GM12878 (cell line): ENCODE measurements at regions not wholly inside any gene's neighbourhood (a gene's known extent, or its start where the extent isn't known, plus 50 kb on each side); places are given as distances from the start of the nearest gene placed in this dataset.

Source experiments
- ATF7 ChIP-seq: fragments of 450-650 bp; IDR thresholded peaks from 2 replicates; pipeline ENCODE4 v1.6.1; 2016; ENCODE audit warnings: low read depth, mild to moderate bottlenecking
- BCL11A ChIP-seq: IDR thresholded peaks from 2 replicates; pipeline ENCODE4 v1.6.1; 2011; ENCODE audit warnings: low read depth, low read length
- BMI1 ChIP-seq: fragments of 450-650 bp; IDR thresholded peaks from 2 replicates; pipeline ENCODE4 v1.6.1; 2016; ENCODE audit warnings: mild to moderate bottlenecking, moderate library complexity, borderline replicate concordance
- CBFB ChIP-seq: IDR thresholded peaks from 2 replicates; pipeline ENCODE4 v1.6.1; 2016; ENCODE audit warnings: antibody characterized with exemption, low read depth
- CHD2 ChIP-seq: IDR thresholded peaks from 2 replicates; pipeline ENCODE4 v1.6.1; 2011; ENCODE audit warnings: low read depth, low read length, improper control_type of control experiment, borderline replicate concordance
- EED ChIP-seq: sonication (generic); IDR thresholded peaks from 2 replicates; pipeline ENCODE4 v1.6.1; 2016; ENCODE audit warnings: antibody characterized with exemption, low read depth
- EGR1 ChIP-seq, 2 experiments: IDR thresholded peaks; 1 replicate in 1 of 2; 2 replicates in 1 of 2; pipeline ENCODE4 v1.6.1; 2011 to 2012; ENCODE audit warnings: low read depth in 2 of 2, low read length in 2 of 2, borderline replicate concordance in 1 of 2, mild to moderate bottlenecking in 1 of 2, moderate library complexity in 1 of 2
- ESRRA ChIP-seq: IDR thresholded peaks from 2 replicates; pipeline ENCODE4 v1.6.1; 2012; ENCODE audit warnings: mild to moderate bottlenecking, low read length, improper control_type of control experiment
- FOXM1 ChIP-seq: IDR thresholded peaks from 2 replicates; pipeline ENCODE4 v1.6.1; 2012; ENCODE audit warnings: low read depth, mild to moderate bottlenecking, inconsistent platforms, low read length, moderate library complexity
- HCFC1 ChIP-seq: fragments of 150-350 bp; IDR thresholded peaks from 2 replicates; pipeline ENCODE4 v1.6.1; 2014; ENCODE audit warnings: low read length
- HDAC2 ChIP-seq: fragments of 200-600 bp; sonication (generic); IDR thresholded peaks from 2 replicates; pipeline ENCODE4 v1.6.1; 2017
- HSF1 ChIP-seq: fragments of 150-350 bp; IDR thresholded peaks from 2 replicates; pipeline ENCODE4 v1.6.1; 2014; ENCODE audit warnings: mild to moderate bottlenecking, low read depth, low read length
- IKZF2 ChIP-seq, 2 experiments: fragments of 450-650 bp; IDR thresholded peaks; 2 replicates each; pipeline ENCODE4 v1.6.1; 2017; ENCODE audit warnings: mild to moderate bottlenecking in 2 of 2, moderate library complexity in 2 of 2
- KLF5 ChIP-seq: fragments of 450-650 bp; IDR thresholded peaks from 2 replicates; pipeline ENCODE4 v1.6.1; 2014; ENCODE audit warnings: mild to moderate bottlenecking; ENCODE audit not compliant: partially characterized antibody
- MEF2A ChIP-seq: IDR thresholded peaks from 2 replicates; pipeline ENCODE4 v1.6.1; 2011; ENCODE audit warnings: low read depth, mild to moderate bottlenecking, low read length, moderate library complexity; ENCODE audit not compliant: insufficient read depth
- MEF2B ChIP-seq: fragments of 450-650 bp; IDR thresholded peaks from 2 replicates; pipeline ENCODE4 v1.6.1; 2018; ENCODE audit warnings: mild to moderate bottlenecking, moderate library complexity; ENCODE audit not compliant: partially characterized antibody, poor library complexity, severe bottlenecking
- MYB ChIP-seq: fragments of 150-350 bp; IDR thresholded peaks from 2 replicates; pipeline ENCODE4 v1.6.1; 2014; ENCODE audit warnings: mild to moderate bottlenecking, low read depth, low read length, borderline replicate concordance
- NBN ChIP-seq: fragments of 450-650 bp; IDR thresholded peaks from 2 replicates; pipeline ENCODE4 v1.6.1; 2016
- PAX5 ChIP-seq: IDR thresholded peaks from 2 replicates; pipeline ENCODE4 v1.6.1; 2011; ENCODE audit warnings: low read depth, low read length, borderline replicate concordance
- PML ChIP-seq: IDR thresholded peaks from 2 replicates; pipeline ENCODE4 v1.6.1; 2012; ENCODE audit warnings: low read length, inconsistent platforms
- REST ChIP-seq: IDR thresholded peaks from 2 replicates; pipeline ENCODE4 v1.6.1; 2012; ENCODE audit warnings: mild to moderate bottlenecking, low read depth, low read length
- RFX5 ChIP-seq: IDR thresholded peaks from 2 replicates; pipeline ENCODE4 v1.6.1; 2011; ENCODE audit warnings: low read depth, low read length, improper control_type of control experiment
- SIN3A ChIP-seq: IDR thresholded peaks from 2 replicates; pipeline ENCODE4 v1.6.1; 2012; ENCODE audit warnings: low read depth, low read length, improper control_type of control experiment
- SPI1 ChIP-seq: IDR thresholded peaks from 2 replicates; pipeline ENCODE4 v1.6.1; 2011; ENCODE audit warnings: low read depth, mild to moderate bottlenecking, low read length, moderate library complexity, borderline replicate concordance; ENCODE audit not compliant: insufficient read depth
- TARDBP ChIP-seq: IDR thresholded peaks from 2 replicates; pipeline ENCODE4 v1.6.1; 2016; ENCODE audit warnings: borderline replicate concordance
- TCF12 ChIP-seq: IDR thresholded peaks from 2 replicates; pipeline ENCODE4 v1.6.1; 2011; ENCODE audit warnings: low read depth, mild to moderate bottlenecking, low read length
- WRNIP1 ChIP-seq: IDR thresholded peaks from 2 replicates; pipeline ENCODE4 v1.6.1; 2011; ENCODE audit warnings: low read depth, low read length, improper control_type of control experiment, borderline replicate concordance
- YY1 ChIP-seq: IDR thresholded peaks from 2 replicates; pipeline ENCODE4 v1.6.1; 2011; ENCODE audit warnings: low read depth, mild to moderate bottlenecking, low read length
- ZZZ3 ChIP-seq: IDR thresholded peaks from 2 replicates; pipeline ENCODE4 v1.6.1; 2011; ENCODE audit warnings: low read depth; ENCODE audit not compliant: control insufficient read depth, insufficient read length

- peak; percentile 85; the same call in 1 of the 2 replicates for TF ChIP-seq SPI1
- TF ChIP-seq KLF5: peak; percentile 30
- peak; percentile 100 for TF ChIP-seq MEF2A
- TF ChIP-seq IKZF2 (IDR thresholded peaks at IDR 0.05): peak; percentile 94
- TF ChIP-seq REST: peak; percentile 77; the same call in 1 of the 2 replicates
- TF ChIP-seq HDAC2: no peak
- TF ChIP-seq RFX5: no peak
- TF ChIP-seq BCL11A: peak; percentile 94
- TF ChIP-seq ZZZ3: no peak
- TF ChIP-seq MYB: no peak
- TF ChIP-seq CBFB: 0 out of 2 replicates have a peak, but pooled peaks have one; percentile 8
- TF ChIP-seq EGR1 (IDR thresholded peaks at IDR 0.05; ENCODE audit: borderline replicate concordance in 1 of 2, low read depth in 2 of 2, low read length in 2 of 2): peak; percentile 47 to 97
- peak; percentile 96 for TF ChIP-seq NBN
- TF ChIP-seq TARDBP: peak; percentile 15; the same call in 1 of the 2 replicates
- TF ChIP-seq PAX5: peak; percentile 69
- TF ChIP-seq EED: peak; percentile 82
- TF ChIP-seq ESRRA: peak; percentile 99
- TF ChIP-seq TCF12: peak; percentile 52; the same call in 1 of the 2 replicates
- TF ChIP-seq SIN3A: 0 out of 2 replicates have a peak, but pooled peaks have one; percentile 54
- no peak for TF ChIP-seq YY1
- TF ChIP-seq HCFC1: no peak
- no peak for TF ChIP-seq WRNIP1
- peak; percentile 99 for TF ChIP-seq MEF2B
- peak; percentile 58; the same call in 1 of the 2 replicates for TF ChIP-seq BMI1
- peak; percentile 93 for TF ChIP-seq FOXM1
- peak; percentile 33; the same call in 1 of the 2 replicates for TF ChIP-seq HSF1
- peak; percentile 62 for TF ChIP-seq PML
- peak; percentile 72; the same call in 1 of the 2 replicates for TF ChIP-seq CHD2
- peak; percentile 91 for TF ChIP-seq ATF7
Observed at GRCh38 chr10:62632071-62632809, 172.3 kb upstream of the ADO start (continued).
